DOHH2 (cell line): ENCODE measurements at regions not wholly inside any gene's neighbourhood (a gene's known extent, or its start where the extent isn't known, plus 50 kb on each side); places are given as distances from the start of the nearest gene placed in this dataset.

Experiments
- CTCF ChIP-seq: fragments of 200-600 bp; sonication (generic); IDR thresholded peaks from one replicate; pipeline ENCODE4 v1.5.1; 2014; ENCODE audit warnings: antibody characterized with exemption, mild to moderate bottlenecking, low read depth, low read length; ENCODE audit not compliant: poor library complexity, severe bottlenecking
- EZH2phosphoT487 ChIP-seq: fragments of 200-600 bp; sonication (generic); IDR thresholded peaks from 2 replicates; pipeline ENCODE4 v1.6.1; 2017; ENCODE audit warnings: borderline replicate concordance, mild to moderate bottlenecking, antibody characterized with exemption, low read length, moderate library complexity, mixed read lengths

- TF ChIP-seq CTCF (no peak), EZH2phosphoT487 (no peak)
Measured at GRCh38 chr11:92782806-92783205, 186.6 kb upstream of the MTNR1B start.
